Activated CD8-positive, alpha-beta memory T cell treated with anti-CD3 and anti-CD28 coated beads for 48 hours (primary cell): ENCODE measurements at regions not wholly inside any gene's neighbourhood (a gene's known extent, or its start where the extent isn't known, plus 50 kb on each side); places are given as distances from the start of the nearest gene placed in this dataset.
"Not testable (repeated sequence)": the region's sequence is repeated elsewhere in the genome, so short reads cannot be mapped to it uniquely, and the experiment has no call there.

Source experiments
- DNase-seq, 3 experiments: peaks; one replicate each; pipeline ENCODE4 v3.0.0-alpha.2; 2020; ENCODE audit warnings: low read depth in 2 of 3, low spot score in 2 of 3

DNA sequence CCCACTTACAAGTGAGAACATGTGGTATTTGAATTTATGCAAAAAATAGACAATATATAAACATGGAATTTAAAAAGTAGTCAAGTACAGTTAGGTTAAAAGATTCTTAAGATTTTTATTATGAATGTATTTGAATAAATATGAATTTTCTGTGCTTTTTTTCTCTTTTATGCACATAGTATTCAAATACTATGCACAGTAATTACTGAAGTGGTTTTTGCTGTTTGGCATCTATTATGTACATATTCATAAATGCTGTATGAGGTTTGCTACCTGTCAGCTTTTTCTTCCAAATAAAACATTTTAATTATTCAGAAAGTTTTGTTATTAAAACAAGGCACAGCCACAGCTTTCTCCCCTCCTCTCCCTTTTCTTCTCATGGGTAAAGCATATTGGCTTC is 1272.7 kb downstream of the NSUN3 start:
- DNase-seq: no peak

DNA sequence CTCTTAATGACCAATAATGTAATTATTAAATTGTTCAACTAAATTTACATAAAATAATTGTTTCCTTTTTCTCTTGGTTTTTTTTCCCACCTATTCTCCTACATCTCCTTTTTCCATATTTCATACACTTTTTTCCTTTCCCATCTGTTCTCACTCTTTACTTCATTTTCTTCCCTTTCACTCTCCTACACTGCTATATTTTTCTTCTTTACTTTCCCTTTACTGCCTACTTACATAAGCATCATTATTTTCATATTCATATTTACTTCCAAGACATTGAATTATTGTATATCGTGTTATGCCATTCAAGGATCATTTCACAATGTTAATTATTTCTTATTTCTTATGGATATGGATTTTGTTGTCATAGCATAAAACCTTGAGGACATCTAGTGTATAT is 1275.6 kb downstream of the NSUN3 start:
- no peak for DNase-seq

DNA sequence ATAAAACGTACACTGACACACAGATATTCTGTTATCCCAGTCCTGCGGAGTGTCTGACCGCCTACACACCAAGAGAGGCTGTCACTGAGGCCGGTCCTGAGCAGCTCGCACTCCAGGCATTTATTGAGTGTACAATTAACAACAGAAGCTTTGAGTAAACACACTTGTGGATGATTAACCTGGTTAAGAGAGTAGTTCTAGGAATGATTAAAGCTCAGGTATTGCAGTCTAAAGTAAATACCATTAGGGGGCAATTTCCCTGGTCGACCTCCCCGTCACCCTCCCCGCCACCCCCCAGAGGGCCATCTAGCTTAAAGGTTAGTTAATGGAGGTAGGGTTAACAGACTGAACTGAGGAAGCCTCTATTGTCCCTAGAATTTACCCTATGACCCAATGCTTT is 1278.5 kb downstream of the NSUN3 start:
- no peak for DNase-seq

- no peak for DNase-seq
Observed at GRCh38 chr3:95343228-95343627, 1280.4 kb downstream of the NSUN3 start.

GRCh38 chr3:95343767-95344166 is 1280.9 kb downstream of the NSUN3 start:
- no peak for DNase-seq

- DNase-seq: not testable (repeated sequence)
Observed at GRCh38 chr3:95347936-95348335, 1285.1 kb downstream of the NSUN3 start.

GRCh38 chr3:95348879-95349278 is 1286.0 kb downstream of the NSUN3 start:
- no peak for DNase-seq

GRCh38 chr3:95350049-95350448 is 1287.2 kb downstream of the NSUN3 start:
- no peak for DNase-seq

DNA sequence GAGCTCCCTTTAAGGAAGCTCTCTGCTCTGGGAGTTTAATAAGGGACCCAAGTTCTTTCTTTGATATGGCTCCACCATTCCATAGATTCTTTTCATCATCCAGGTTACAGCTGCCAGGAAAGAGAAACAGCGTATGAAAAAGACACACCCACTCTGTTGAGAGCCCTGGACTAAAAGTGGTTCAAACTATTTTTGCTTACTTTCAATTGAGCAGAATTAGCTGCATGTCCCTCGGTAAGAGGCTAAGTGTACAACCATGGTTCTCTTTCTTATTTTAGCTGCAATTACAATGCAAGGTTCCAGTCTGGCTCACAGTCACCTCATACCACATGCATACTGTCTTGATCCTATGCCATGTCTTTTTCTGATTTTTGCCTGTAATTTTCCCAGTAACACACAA is 1288.3 kb downstream of the NSUN3 start:
- DNase-seq: no peak

- DNase-seq: no peak
Observed at GRCh38 chr3:95352471-95352870, 1289.6 kb downstream of the NSUN3 start.

GRCh38 chr3:95354489-95354888 is 1291.6 kb downstream of the NSUN3 start:
- no peak for DNase-seq

GRCh38 chr3:95356764-95357501 is 1294.1 kb downstream of the NSUN3 start:
- no peak for DNase-seq

DNA sequence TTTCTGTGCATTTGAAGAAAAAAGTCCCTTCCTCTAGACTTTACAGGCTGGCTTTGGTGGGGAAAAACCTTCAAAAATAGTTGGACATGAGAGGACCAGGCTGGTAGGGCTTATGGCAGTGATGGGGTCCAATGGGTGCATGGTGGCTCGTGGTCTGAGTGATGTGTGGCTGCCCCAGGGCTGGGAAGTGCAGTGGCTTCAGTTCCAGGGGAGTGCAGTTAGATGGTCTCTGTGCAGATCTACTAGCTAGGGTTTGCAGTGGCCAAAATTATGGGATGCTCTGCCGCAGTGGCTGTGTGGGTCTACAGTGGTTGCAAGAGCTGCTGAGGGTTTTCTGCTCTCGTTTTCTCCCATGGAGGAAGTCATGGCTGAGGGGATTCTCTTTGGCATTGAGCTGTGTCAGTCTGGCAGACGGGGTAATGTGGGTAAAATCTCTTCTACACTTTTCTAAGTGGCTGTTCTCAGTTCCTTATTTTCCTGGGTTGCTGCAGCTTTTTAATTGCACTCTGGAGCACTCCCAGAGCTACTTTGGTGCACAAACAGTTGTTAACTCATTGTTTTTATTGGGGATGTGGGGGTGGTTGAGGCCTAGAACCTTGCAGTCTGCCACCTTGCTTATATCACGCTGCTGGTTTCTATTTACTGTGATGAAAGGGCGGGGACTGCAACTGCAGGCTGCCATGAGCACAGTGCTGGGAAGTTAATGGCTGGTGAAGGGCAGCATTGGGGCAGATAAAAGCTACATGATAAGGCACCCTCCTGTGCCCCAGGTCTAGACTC is 1324.6 kb downstream of the NSUN3 start:
- DNase-seq: no peak

DNA sequence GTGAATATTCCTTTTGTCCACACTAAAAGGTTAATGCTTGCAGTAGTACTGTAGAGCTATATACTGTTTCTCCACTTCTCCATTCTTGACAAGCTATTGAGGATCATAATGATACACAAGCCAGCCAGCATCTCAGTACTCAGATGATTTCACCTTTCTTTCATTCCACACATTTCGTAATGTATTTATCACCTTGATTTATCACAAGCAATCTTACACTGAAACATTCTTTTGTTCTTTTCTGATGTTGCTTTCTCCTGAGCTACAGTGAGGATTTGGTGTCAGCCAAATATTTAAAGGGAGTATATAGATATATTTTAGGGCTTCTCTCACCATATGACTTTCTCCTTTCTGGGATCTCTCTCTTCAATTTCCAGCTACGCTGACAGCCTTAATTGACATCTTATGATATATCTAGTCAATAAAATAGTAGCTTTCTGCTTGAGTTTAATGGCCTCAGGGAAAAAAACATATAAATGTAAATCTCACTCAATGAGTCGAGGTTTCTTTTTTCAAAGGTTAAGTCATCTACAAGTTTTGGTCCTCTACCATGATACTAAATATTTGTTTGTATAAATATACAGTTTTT is 1327.0 kb downstream of the NSUN3 start:
- DNase-seq: no peak

DNA sequence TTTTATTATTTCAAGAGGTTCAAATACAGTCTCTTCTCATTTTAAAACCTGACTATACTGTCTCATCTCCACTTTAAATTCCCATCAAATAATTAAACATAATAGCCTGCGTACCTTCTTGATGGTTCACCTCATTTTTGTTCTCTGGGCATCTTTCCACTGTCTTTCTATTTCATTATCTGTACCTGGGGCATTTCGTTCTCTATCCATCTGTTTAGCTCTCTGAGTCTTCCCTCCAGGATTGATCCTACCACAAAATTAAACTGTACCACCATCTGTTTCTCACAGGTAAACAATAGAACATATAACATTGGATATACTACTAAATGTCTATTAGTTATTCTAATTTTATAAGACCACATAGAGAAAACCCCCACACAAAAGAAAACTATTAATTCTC is 1331.4 kb downstream of the NSUN3 start:
- no peak for DNase-seq

GRCh38 chr3:95399585-95399984 is 1336.7 kb downstream of the NSUN3 start:
- DNase-seq: no peak

DNA sequence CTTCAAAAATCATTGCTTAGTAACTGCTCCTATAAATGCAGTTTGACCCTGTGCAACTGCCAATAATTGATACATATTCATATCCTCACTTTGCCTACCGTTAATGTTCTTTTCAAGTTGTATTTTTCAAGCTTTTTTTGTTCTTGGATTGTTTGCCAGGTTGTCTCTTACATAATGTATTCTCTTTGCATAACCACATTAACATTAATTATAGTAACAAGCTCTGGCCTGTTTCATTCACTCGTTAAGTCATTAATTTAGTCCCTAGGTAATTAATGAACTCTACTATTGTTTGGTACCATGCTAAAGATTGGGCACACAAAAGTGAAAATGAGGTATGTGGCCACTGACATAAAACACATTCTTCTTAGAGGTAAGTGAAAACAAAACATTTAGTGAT is 1338.8 kb downstream of the NSUN3 start:
- no peak for DNase-seq

DNA sequence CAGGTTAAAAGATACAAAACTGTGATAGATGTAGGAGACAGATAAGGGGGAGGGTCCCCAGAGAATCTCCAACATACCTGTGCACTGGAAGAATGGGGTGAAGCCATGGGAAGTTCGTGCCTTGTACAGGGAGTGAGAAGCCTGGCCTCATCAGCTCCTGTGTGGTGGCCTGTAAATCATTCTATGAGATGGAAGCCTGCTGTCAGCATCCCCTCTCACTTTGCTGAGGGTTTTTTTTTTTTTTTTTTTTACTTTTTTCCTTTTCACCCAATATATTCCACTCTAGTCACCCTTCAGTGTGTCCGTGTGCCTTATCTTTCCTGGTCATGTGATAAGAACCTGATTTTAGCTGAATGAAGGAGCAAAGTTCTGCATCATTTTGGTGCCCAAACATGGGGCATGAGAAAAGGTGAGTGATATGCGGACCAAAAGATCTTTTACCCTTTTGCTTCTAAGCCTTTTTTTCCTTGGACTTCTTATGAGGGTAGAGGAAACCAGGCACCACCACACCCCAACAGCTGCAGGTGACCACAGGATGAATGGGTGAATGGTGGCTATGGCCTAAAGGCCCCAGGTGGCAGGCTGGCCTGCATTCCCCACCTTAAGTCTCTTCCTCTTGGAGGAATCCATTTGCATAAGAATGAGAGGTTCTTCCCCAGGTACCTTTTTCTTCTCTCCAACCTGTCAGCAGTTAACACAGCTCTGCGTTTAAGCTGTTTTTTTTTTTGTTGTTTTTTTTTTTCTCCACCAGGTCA is 1345.0 kb downstream of the NSUN3 start:
- no peak for DNase-seq

GRCh38 chr3:95408464-95408862 is 1345.6 kb downstream of the NSUN3 start:
- no peak for DNase-seq

GRCh38 chr3:95418251-95418650 is 1355.4 kb downstream of the NSUN3 start:
- DNase-seq: no peak

GRCh38 chr3:95424279-95424678 is 1361.4 kb downstream of the NSUN3 start:
- DNase-seq: no peak

GRCh38 chr3:95434491-95434890 is 1371.6 kb downstream of the NSUN3 start:
- DNase-seq: no peak
